ENCODE measurements at regions not wholly inside any gene's neighbourhood (a gene's known extent, or its start where the extent isn't known, plus 50 kb on each side); places are given as distances from the start of the nearest gene placed in this dataset.

DNA sequence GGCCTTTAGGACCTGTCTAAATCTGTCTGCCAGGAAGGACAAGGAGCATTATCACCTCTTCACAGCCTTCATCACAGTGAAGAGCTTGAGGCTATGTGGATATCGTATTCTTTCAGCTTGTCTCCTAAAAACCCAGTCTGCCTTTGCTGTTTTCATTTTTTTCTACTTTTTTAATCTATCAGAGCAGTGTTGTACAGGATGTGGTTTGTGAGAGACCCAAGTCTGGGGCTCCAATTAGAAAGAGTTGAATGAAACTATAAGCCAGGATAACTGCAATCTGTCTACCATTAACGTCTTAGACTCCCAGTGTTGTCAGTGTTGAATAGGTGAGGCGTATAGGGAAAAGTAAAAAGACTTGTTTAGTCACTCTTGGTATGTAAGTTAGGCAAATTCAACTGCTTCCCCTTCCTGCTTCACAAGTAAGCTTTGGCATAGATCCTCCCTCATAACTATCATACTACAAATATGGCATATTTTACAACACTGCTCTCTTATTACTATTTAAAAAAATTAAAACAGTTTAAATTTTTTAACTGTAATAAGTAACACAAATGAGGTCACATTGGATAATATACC lies 1225.8 kb upstream of the PRMT6 start:
- DNase-seq (ENCODE audit: low spot score): no peak

DNA sequence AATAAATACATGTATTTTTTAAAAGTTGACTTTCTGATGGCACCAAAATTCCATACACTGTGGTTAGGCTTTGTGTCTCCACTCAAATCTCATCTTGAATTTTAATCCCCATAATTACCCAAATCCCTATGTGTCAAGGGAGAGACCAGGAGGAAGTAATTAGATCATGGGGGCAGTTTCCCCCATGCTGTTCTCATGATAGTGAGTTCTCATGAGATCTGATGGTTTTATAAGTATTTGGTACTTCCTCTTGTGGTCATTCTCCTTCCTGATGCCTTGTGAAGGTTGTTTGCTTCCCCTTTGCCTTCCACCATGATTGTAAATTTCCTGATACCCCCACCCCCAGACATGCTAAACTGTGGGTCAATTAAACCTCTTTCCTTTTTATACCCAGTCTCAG lies 1218.4 kb upstream of the PRMT6 start:
- no peak for DNase-seq (ENCODE audit: low spot score)

DNA sequence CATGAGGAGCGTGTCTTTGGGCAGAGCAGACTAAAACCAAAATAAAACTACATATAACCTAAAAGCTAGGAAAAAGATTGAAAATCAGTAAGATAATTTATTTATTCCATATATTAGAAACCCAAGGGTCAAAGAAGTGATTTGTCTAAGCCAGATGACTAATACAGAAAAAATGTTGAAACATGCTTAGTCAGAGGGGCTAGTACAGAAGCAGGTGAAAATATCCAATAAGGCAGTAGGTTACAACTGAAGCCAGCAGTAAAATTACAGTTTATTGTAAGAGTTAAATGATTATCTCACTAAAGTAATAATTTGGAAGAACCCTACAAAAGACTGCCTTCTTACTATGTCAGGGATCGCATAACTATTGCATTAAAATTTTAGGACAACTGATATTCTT lies 1190.9 kb upstream of the PRMT6 start:
- DNase-seq (ENCODE audit: low spot score): peak; percentile 7

DNA sequence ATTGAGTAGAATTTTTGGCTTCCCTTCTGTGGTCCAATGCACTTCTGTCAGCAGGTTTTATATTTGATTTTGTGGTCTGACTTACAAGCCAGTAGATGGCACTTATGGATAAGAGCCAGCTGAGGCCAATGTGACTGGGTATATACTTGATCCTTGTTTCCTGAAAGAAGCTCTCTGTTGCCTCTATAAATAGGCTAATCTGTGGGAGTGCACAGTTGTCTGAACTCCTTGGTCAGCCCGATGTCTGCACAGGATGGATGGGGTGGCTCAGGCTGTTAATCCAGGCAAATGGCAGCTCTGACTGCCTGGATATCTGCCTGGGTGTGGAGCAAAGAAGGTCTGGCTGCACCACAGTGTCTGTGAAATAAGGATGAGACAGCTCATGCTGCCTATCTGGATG lies 1183.7 kb upstream of the PRMT6 start:
- no peak for DNase-seq (ENCODE audit: low spot score)

DNA sequence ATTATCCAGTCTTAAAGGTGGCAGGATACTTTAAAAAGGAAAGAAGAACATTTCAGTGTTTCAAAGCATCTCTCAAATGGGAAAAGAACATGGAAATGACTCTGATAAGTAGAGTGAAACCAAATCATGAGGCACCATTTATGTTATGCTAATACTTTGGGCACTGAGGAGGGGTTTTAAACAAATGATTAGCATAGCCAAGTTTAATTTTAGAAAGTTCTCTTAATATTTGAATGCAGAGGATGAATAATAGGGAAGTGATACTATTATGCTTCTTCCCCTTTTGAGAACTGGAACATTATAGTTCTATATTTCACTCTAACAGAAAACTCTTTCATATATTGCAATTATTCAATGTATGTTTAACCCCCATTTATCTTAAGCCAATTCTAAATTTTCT lies 1181.9 kb upstream of the PRMT6 start:
- no peak for DNase-seq (ENCODE audit: low spot score)

DNA sequence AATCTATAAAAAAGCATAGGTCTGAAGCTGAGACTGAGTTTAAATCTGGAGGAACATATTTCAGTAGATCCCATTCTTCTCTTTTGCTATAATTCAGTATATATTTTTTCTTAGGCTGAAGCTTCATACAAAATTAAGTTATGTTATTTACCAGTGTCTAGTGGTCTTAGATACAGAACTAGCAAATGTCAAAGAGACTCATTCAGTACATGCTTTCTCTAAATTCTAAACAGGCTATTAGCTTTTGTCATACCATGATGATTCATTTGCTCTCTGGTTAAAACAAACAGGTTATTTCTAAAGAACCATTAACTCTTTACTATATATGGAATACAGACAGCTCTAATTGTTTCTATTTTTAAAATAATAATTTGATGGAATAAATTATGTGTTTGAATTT lies 1170.2 kb upstream of the PRMT6 start:
- DNase-seq (ENCODE audit: low spot score): no peak

DNA sequence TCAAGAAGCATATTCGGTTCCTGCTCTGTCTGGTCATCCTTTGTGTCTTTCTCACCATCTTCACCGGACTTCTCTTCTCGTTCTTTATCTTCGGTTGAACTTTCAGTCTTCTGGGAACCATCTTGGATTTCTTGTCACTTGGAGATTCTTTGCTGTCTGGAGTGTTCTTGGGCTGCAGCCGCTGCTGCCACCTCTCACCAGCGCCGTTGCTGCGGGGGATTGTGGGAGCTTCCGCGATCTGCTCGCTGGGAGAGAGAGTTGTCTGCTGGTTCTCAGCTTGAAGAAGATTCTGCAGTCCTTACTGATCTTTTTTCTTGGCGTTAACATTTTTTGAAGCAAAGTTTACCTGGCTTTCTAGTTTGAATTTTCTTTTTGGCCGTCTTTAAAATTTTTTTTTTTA lies 1165.2 kb upstream of the PRMT6 start:
- no peak for DNase-seq (ENCODE audit: low spot score)

DNA sequence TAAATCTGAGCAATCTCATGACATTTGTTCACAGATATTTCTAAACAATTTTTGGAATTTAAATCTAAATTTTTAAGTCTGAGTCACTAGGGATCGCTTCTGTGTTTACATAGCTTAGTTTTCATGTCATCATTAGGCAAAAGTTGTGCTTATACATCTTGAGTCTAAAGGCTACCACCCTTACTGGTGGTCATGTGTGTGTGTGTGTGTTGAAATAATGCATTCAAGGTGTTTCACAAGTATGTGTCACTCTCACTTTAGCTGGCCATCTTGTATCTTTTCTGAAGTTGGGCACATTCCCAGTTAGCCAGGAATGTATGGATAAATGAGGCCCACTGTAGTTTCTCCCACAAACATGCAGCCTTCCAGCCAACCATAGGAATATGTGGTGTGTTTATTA lies 1162.5 kb upstream of the PRMT6 start:
- no peak for DNase-seq (ENCODE audit: low spot score)

DNA sequence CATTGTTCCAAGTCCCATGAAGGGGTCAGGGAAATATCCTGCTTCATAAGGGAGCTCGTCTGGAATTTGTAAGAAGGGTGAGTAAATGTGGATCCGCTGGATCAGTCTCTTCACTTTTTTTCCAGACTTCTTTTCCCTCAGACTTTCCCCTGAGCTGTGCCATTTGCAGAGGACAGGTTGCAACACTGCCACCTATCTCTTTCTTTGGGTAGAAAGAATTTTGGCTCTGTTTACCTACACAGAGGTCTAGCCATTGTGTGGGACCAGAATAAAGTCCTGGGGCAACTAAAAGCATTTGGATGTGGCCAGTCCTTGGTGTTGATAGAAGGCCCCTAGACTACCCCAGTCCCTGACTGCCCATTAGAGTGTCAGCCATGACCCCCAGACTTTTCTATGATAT lies 1146.7 kb upstream of the PRMT6 start:
- no peak for DNase-seq (ENCODE audit: low spot score)

DNA sequence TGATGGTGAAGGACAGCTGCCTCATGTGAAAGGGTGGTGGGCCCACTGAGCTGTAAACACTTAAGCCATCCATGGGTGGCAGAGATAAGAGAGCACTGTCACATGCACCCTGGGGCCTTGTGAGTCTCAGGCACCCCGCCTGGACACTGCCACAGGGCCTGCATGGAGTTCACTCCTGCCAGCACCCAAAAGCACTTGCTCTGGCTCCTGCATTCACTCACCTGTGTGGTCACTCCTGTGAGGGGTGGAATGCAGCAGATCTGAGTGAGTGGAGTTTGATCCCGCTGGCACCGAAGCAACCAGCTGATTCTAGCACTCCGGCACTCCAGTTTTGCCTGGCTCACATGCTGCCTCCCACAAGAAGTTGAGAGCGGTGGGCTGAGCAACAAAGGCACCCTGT lies 1142.1 kb upstream of the PRMT6 start:
- DNase-seq (ENCODE audit: low spot score): no peak

DNA sequence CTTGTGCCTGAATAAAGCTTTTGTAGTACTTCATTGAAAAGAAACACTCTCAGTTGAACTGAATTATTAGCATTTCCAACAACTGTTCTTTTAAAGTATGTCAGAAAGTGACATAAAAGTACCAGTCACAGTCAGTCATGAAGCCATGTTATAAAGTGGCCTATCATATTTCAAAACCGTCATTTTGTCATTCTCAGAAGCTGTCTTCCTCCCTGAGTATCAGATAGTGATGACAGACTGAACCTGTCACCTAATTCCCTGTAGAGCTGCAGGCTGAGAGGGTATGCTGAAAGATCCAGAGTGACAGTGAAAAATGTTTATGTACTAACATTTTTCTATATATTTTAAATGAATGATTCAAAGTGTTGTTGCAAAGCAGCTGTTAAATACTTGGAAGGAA lies 1121.7 kb upstream of the PRMT6 start:
- no peak for DNase-seq (ENCODE audit: low spot score)

DNA sequence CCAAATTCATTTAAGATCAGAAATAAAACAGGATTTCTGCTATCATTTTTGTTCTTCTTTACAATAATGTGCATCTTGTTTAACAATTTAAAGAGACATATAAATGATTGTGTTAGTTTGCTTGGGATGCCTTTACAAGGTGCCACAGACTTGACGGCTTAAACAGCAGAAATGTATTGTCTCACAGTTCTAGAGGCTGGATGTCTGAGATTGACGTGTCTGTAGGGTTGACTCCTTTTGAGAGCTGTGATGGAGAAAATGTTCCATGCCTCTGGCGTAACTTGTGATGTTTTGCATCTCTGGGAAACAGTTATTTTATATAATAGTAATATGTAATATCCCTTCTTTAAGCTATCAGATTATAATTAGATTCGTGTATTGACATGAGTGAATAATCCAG lies 1091.6 kb upstream of the PRMT6 start:
- DNase-seq (ENCODE audit: low spot score): no peak

DNA sequence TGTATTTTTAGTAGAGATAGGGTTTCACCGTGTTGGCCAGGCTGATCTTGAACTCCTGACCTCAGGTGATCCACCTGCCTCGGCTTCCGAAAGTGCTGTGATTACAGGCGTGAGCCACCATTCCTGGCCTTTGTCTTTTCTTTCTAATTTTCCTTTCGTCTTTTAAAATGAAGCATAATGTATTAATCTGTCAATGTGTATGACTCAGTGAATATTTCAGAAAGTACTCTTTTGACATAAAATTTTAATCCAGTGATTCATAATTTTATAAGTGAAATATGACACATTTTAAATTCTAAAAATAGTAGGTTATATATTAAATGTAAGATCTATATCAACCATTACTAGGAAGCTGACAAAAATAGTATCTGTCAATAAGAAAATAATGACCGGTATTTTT lies 1059.0 kb upstream of the PRMT6 start:
- DNase-seq (ENCODE audit: low spot score): no peak

DNA sequence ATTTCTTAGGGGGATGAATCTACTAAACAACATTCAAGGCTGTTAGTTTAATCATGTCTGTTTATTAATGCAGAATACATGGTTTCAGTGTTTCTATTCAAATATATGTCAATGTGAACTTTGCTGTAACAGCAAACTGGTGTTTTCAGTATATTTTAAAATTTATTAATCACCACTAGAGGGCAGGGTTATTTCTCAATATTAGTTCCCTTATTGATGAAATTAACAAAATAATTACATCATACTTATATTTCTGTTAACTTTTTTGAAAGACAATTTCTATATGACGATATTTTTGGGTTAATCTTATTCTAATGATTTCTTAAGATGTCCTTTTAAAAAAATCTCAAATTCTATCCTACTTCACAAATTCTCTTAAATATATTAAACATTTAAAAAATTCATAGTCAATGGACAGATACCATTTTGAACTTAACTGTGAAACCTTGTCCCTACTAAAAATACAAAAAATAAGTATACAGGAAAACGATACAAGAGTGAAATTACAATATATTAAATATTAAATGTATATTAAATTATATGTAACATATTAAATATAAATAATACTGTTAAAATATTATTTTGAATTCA lies 1034.1 kb upstream of the PRMT6 start:
- no peak for DNase-seq (ENCODE audit: low spot score)

DNA sequence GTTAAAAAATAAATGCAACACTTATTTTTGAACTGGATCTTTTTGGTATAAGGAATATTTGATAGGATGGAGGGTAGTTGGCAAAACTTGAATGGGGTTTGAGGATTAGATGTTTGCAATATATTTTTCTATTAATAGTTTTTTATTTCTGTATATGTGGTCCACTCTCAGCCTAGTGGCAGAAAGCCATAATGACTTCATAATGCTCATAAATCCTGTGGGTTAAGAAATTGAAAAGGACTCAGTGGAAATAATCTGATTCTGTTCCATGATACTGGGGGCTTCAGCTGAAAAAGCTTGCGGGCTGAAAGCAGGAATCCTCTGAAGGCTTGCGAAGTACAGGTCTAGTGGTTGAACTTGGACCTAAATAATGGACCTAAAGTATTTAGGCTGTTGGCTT lies 1028.6 kb upstream of the PRMT6 start:
- DNase-seq (ENCODE audit: low spot score): no peak

DNA sequence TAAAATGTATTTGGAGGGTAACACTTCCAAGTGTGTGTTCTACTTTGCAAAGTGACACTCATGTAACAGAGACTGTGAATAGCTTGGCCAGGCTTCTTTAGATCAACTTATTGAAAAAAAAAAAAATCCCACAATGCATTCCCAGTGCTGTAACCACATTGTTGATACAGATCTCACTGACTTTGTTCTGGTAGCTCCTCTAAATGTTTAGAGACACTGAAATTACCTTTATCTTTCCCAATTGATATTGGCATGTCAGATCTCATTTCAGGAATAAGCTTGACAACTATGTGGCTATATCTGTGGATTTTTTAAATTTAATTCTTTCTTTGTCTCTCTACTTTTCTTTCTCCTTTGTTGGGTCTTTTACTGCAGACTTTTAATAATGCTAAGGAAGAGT lies 1018.9 kb upstream of the PRMT6 start:
- DNase-seq (ENCODE audit: low spot score): no peak

DNA sequence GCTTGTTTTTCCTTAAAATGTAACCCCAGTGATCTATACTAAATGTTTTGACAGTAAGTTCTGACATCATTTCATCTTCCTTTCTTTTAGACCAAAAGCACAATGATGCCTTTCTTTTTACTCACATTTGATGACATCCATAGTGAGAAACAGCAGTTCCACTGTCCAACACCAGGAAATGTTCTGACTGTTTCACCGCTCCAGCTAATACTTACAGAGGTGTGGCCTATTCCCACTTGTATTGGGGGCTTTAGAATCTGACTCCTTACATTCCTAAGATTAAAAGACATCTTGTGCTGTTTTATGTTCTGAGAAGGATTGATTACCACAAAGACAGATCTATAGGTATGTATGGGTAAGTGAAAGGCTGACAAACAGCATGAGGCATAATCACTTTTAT lies 1018.2 kb upstream of the PRMT6 start:
- no peak for DNase-seq (ENCODE audit: low spot score)

DNA sequence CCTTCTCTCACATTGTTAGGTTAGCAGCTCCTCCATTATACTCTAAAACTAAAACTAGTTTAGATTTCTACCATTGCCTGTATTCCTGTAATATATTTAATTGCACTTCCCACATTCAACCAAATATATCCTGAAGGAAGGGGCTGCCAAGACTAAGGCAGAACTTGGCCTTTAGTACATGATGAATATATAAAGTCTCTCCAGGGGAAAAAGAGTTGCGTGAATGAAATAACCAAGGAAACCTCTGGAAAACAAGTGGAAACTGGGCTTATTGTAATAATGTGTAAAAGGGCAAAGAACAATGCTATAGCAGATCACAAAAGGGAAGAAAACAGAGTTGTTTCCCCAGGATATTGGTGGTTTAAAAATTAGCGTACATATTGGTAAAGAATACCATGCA lies 1012.5 kb upstream of the PRMT6 start:
- no peak for DNase-seq (ENCODE audit: low spot score)

DNA sequence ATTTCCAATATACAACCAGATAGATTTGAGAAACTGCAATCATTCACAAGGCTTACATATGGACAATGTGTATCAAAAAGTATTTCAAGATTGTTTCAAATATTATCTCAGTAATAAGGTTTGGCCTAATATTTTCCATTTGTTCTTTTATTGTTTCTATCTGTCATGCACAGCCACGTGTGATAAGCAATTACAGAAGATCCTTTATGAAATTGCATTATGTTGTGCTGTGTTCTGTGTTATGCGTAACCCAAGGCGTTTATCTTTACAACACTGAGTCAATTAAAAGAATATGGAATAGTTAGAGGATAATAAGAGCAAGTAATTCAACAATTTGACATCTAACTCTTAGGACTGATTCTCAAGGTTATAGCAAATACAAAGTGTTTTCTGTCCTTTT lies 1009.3 kb upstream of the PRMT6 start:
- DNase-seq (ENCODE audit: low spot score): no peak

DNA sequence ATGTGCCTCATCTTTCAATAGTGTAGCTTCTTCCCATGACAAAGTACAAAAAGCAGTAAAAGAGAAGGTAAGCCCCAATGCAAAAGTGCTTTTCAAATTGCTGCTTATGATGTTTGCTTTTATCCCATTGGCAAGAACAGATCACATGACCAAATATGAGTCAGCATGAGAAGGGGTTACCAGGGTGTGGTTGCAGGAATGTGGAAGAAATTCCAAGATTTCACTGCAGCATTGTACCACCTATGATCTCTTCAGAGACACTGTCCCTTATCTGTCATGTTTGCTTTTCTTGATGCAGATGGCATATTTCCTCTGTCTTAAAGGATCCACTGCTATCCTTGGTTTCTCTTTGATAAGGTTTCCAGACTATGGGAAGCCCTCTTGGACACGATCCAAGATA lies 1006.9 kb upstream of the PRMT6 start:
- peak; percentile 2 for DNase-seq (ENCODE audit: low spot score)

DNA sequence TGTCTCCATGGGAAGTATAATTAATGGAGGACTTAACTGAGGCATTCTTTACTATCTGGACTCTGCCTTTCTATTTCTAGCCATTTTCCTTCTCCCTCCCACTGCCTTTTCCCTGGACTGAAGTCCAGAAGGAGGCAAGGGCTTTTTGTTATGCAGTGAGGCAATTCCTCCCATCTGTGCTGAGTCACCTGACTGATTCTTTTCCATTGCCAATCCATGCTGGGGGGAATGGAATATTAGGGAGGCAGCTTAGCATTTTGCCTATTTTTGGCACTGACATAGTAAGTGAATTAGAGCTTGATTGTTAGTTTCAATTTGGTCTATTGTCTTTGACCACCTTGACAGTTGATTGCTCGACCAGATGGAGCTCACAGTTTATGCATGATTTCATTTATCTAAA lies 1000.6 kb upstream of the PRMT6 start:
- DNase-seq (ENCODE audit: low spot score): no peak

DNA sequence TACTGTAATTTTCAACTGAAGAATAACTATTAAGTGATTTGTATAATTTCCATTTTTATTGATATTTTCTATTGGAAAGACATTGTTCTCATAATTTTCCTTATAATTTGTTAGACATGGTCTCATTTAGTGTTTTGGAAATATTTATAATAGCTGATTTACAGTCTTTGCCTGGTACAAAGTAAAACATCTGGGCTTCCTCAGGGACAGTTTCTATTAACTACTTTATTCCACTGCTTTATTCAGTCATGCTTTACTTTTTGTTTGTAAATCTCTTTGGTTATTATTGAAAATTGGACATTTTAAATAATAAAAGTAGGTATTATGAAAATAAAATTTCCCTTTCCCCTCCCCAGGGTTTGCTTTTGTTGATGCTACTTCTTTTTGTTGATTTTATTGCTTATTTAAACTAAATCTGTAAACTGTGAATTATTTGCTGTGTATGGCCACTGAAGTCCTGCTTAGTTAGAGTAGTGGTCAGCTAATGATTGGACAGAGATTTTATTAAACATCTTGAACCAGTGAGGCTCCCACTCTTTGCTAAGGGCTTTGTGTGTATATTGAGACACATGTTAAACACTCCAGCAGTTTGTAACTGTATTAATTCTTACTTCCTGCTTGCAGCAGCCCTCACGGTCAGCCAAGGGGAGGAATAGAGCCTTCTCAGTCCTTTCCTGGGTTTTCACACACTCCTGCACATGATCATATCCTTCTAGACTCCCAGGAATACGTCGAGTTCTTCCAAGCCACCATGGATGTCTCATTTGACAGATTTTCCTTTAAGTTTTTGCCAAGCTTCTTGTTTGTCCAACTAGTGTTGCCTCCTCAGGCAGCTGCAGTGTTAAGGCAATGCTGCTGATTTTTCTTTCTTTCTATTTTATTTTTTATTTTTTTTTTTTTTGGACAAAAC lies 994.6 kb upstream of the PRMT6 start:
- no peak for DNase-seq (ENCODE audit: low spot score)

DNA sequence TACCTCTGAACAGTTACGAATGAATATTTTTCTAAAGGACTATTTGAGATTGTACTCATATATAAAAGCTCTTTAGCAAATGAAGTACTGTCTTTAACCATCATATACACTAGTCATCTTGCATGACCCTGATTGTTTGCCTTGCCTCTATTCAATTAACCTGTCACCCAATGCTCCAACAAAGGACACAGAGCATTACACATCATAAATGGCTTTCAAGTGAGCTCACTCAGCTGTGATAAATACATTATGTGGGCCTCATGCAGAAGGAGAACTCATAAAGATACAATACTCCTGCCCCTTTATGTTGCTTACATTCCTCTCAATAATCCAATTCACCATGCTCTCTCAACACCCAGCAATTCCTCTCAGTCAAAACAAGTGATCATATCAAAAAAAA lies 993.0 kb upstream of the PRMT6 start:
- no peak for DNase-seq (ENCODE audit: low spot score)
